ENCODE measurements at regions not wholly inside any gene's neighbourhood (a gene's known extent, or its start where the extent isn't known, plus 50 kb on each side); places are given as distances from the start of the nearest gene placed in this dataset.

DNA sequence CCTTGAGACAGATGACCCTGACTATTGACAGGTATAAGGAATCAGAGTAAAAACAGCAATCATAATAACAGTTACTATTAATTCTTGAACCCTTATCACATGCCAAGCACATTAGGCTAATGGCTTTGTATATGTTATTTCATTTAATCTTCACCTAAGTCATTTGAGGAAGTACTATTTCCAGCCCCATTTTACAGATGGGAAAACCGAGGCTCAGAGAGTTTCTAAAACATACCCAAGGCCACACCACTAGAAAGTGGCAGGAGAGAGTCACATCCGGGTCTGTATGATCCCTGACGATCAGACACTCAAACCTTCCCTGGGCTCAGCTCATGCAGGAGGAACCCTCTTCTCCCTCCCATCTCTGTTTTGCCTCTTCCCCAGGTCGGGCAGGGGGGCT is 209.5 kb downstream of the RBM19 start:
- TF ChIP-seq CTCF (IDR thresholded peaks at IDR 0.05; ENCODE audit: insufficient read depth, low read length) (no peak), POLR2AphosphoS5 (IDR thresholded peaks at IDR 0.05; ENCODE audit: low read depth) (no peak), REST (IDR thresholded peaks at IDR 0.05; ENCODE audit: insufficient replicate concordance, low read depth) (no peak), SPI1 (IDR thresholded peaks at IDR 0.05; ENCODE audit: borderline replicate concordance, low read depth) (no peak), GABPA (IDR thresholded peaks at IDR 0.05; ENCODE audit: low read depth) (no peak)

Measured in HL-60 (cell line).